ENCODE measurements at regions not wholly inside any gene's neighbourhood (a gene's known extent, or its start where the extent isn't known, plus 50 kb on each side); places are given as distances from the start of the nearest gene placed in this dataset.
"Not testable (repeated sequence)": the region's sequence is repeated elsewhere in the genome, so short reads cannot be mapped to it uniquely, and the experiment has no call there.

- no peak for DNase-seq (ENCODE audit: low spot score)
These were observed 473.7 kb upstream of the PODXL start for GRCh38 chr7:132030086-132030568.

- no peak for DNase-seq (ENCODE audit: low spot score)
These were observed 473.1 kb upstream of the PODXL start for GRCh38 chr7:132029369-132030085.

GRCh38 chr7:132028144-132028920, 471.9 kb upstream of the PODXL start:
- DNase-seq (ENCODE audit: low spot score) = no peak

- no peak for DNase-seq (ENCODE audit: low spot score)
These were observed 467.9 kb upstream of the PODXL start for GRCh38 chr7:132024290-132024689.

GRCh38 chr7:132023466-132023865, 467.0 kb upstream of the PODXL start:
- no peak for DNase-seq (ENCODE audit: low spot score)

- DNase-seq (ENCODE audit: low spot score) = no peak
These were observed 465.8 kb upstream of the PODXL start for GRCh38 chr7:132022188-132022587.

GRCh38 chr7:132019703-132020102, 463.3 kb upstream of the PODXL start:
- DNase-seq (ENCODE audit: low spot score) = no peak

- DNase-seq (ENCODE audit: low spot score) = no peak
These were observed 453.4 kb upstream of the PODXL start for GRCh38 chr7:132009778-132010177.

GRCh38 chr7:132004529-132004928, 448.1 kb upstream of the PODXL start:
- no peak for DNase-seq (ENCODE audit: low spot score)

- DNase-seq (ENCODE audit: low spot score) = no peak
These were observed 446.0 kb upstream of the PODXL start for GRCh38 chr7:132002343-132002968.

- no peak for DNase-seq (ENCODE audit: low spot score)
These were observed 444.7 kb upstream of the PODXL start for GRCh38 chr7:132001146-132001545.

- no peak for DNase-seq (ENCODE audit: low spot score)
These were observed 442.8 kb upstream of the PODXL start for GRCh38 chr7:131999193-131999592.

- DNase-seq (ENCODE audit: low spot score) = no peak
These were observed 438.9 kb upstream of the PODXL start for GRCh38 chr7:131995324-131995723.

GRCh38 chr7:131981069-131981468, 424.6 kb upstream of the PODXL start:
- DNase-seq (ENCODE audit: low spot score) = not testable (repeated sequence)

- DNase-seq (ENCODE audit: low spot score) = not testable (repeated sequence)
These were observed 421.7 kb upstream of the PODXL start for GRCh38 chr7:131978118-131978517.

GRCh38 chr7:131976411-131976810, 420.0 kb upstream of the PODXL start:
- no peak for DNase-seq (ENCODE audit: low spot score)

- no peak for DNase-seq (ENCODE audit: low spot score)
These were observed 418.2 kb upstream of the PODXL start for GRCh38 chr7:131974671-131975070.

- DNase-seq (ENCODE audit: low spot score) = no peak
These were observed 415.8 kb upstream of the PODXL start for GRCh38 chr7:131972251-131972650.

GRCh38 chr7:131970602-131971001, 414.2 kb upstream of the PODXL start:
- no peak for DNase-seq (ENCODE audit: low spot score)

GRCh38 chr7:131969560-131969959, 413.1 kb upstream of the PODXL start:
- no peak for DNase-seq (ENCODE audit: low spot score)

GRCh38 chr7:131967216-131967730, 410.8 kb upstream of the PODXL start:
- no peak for DNase-seq (ENCODE audit: low spot score)

- DNase-seq (ENCODE audit: low spot score) = no peak
These were observed 407.8 kb upstream of the PODXL start for GRCh38 chr7:131964203-131964602.
